HFFc6 (cell line): ENCODE measurements at regions not wholly inside any gene's neighbourhood (a gene's known extent, or its start where the extent isn't known, plus 50 kb on each side); places are given as distances from the start of the nearest gene placed in this dataset.

Experiments
- DNase-seq: peaks from one replicate; pipeline ENCODE4 v3.0.0-alpha.2; 2018
- H3K27ac Mint-ChIP-seq: 2 replicates; pipeline ENCODE4 v1.8.0; 2020; ENCODE audit warnings: mild to moderate bottlenecking, mixed read lengths
- H3K27me3 Mint-ChIP-seq: 2 replicates; pipeline ENCODE4 v1.8.0; 2021; ENCODE audit warnings: mild to moderate bottlenecking, moderate library complexity, mixed read lengths; ENCODE audit not compliant: insufficient read depth
- H3K36me3 Mint-ChIP-seq: 2 replicates; pipeline ENCODE4 v1.8.0; 2021; ENCODE audit warnings: low read depth, mixed read lengths
- H3K4me1 Mint-ChIP-seq: 2 replicates; pipeline ENCODE4 v1.8.0; 2020; ENCODE audit warnings: low read depth, mixed read lengths
- H3K4me3 Mint-ChIP-seq: 2 replicates; pipeline ENCODE4 v1.8.0; 2020; ENCODE audit warnings: mild to moderate bottlenecking, moderate library complexity, mixed read lengths
- H3K9me3 Mint-ChIP-seq: 2 replicates; pipeline ENCODE4 v1.8.0; 2020; ENCODE audit warnings: mild to moderate bottlenecking, mixed read lengths
- CTCF ChIP-seq: fragments of 200-600 bp; sonication (generic); IDR thresholded peaks from 2 replicates; pipeline ENCODE4 v1.5.0; 2021; ENCODE audit warnings: antibody characterized with exemption, mild to moderate bottlenecking

- H3K36me3 Mint-ChIP-seq, result peaks cover 6% of the 10 kb centered on the region; the same call in 1 of the 2 replicates
- peaks cover 79% of the 10 kb centered on the region for H3K9me3 Mint-ChIP-seq
- TF ChIP-seq CTCF, result no peak
- no peak overlapping the region for H3K4me3 Mint-ChIP-seq
- no peaks in the 10 kb centered on the region for H3K4me1 Mint-ChIP-seq
- no peaks in the 10 kb centered on the region; the same call in 1 of the 2 replicates for H3K27me3 Mint-ChIP-seq
- DNase-seq, result no peak
- no peak overlapping the region for H3K27ac Mint-ChIP-seq
Measured at GRCh38 chr7:57327081-57327480, 122.9 kb upstream of the ZNF716 start.

GRCh38 chr7:57328457-57328856, 121.5 kb upstream of the ZNF716 start:
- DNase-seq, result no peak
- peaks cover 6% of the 10 kb centered on the region; the same call in 1 of the 2 replicates for H3K36me3 Mint-ChIP-seq
- no peak for TF ChIP-seq CTCF
- no peak overlapping the region for H3K4me3 Mint-ChIP-seq
- peaks cover 77% of the 10 kb centered on the region for H3K9me3 Mint-ChIP-seq
- H3K27ac Mint-ChIP-seq, result no peak overlapping the region
- H3K27me3 Mint-ChIP-seq, result no peaks in the 10 kb centered on the region; the same call in 1 of the 2 replicates
- no peaks in the 10 kb centered on the region for H3K4me1 Mint-ChIP-seq

GRCh38 chr7:57328963-57329362, 121.0 kb upstream of the ZNF716 start:
- H3K4me1 Mint-ChIP-seq, result no peaks in the 10 kb centered on the region
- TF ChIP-seq CTCF, result no peak
- peaks cover 73% of the 10 kb centered on the region for H3K9me3 Mint-ChIP-seq
- peaks cover 6% of the 10 kb centered on the region; the same call in 1 of the 2 replicates for H3K36me3 Mint-ChIP-seq
- DNase-seq, result no peak
- H3K27ac Mint-ChIP-seq, result no peak overlapping the region
- no peaks in the 10 kb centered on the region; the same call in 1 of the 2 replicates for H3K27me3 Mint-ChIP-seq
- H3K4me3 Mint-ChIP-seq, result no peak overlapping the region

- H3K9me3 Mint-ChIP-seq, result peaks cover 48% of the 10 kb centered on the region
- H3K27ac Mint-ChIP-seq, result no peak overlapping the region
- H3K27me3 Mint-ChIP-seq, result peaks cover 5% of the 10 kb centered on the region; the same call in 1 of the 2 replicates
Measured at GRCh38 chr7:57339198-57339944, 110.6 kb upstream of the ZNF716 start.

GRCh38 chr7:57342954-57343353, 107.0 kb upstream of the ZNF716 start:
- H3K9me3 Mint-ChIP-seq, result peaks cover 55% of the 10 kb centered on the region
- no peaks in the 10 kb centered on the region for H3K4me1 Mint-ChIP-seq
- H3K27ac Mint-ChIP-seq, result no peak overlapping the region
- DNase-seq, result no peak
- peaks cover 5% of the 10 kb centered on the region; the same call in 1 of the 2 replicates for H3K27me3 Mint-ChIP-seq
- peaks cover 26% of the 10 kb centered on the region for H3K36me3 Mint-ChIP-seq
- no peak overlapping the region for H3K4me3 Mint-ChIP-seq
- TF ChIP-seq CTCF, result no peak

More at GRCh38 chr7:57339198-57339944, 110.6 kb upstream of the ZNF716 start:
- H3K36me3 Mint-ChIP-seq, result peaks cover 15% of the 10 kb centered on the region; the same call in 1 of the 2 replicates
- no peaks in the 10 kb centered on the region for H3K4me1 Mint-ChIP-seq
- no peak for TF ChIP-seq CTCF
- no peak for DNase-seq
- no peak overlapping the region for H3K4me3 Mint-ChIP-seq
